A673 (cell line): ENCODE measurements at regions not wholly inside any gene's neighbourhood (a gene's known extent, or its start where the extent isn't known, plus 50 kb on each side); places are given as distances from the start of the nearest gene placed in this dataset.

ENCODE experiments used
- CTCF ChIP-seq: fragments of 300-800, 200-600 bp; sonication (generic); conservative IDR thresholded peaks from 2 replicates; pipeline ENCODE4 v1.5.1; 2017; ENCODE audit warnings: low read depth, mild to moderate bottlenecking, antibody characterized with exemption, low read length, moderate library complexity, mixed read lengths
- EZH2 ChIP-seq: fragments of 200-600 bp; sonication (generic); IDR thresholded peaks from 2 replicates; pipeline ENCODE4 v1.6.1; 2017; ENCODE audit warnings: borderline replicate concordance, low read depth, mild to moderate bottlenecking, mixed read lengths, antibody characterized with exemption, low read length; ENCODE audit not compliant: poor library complexity, severe bottlenecking

DNA sequence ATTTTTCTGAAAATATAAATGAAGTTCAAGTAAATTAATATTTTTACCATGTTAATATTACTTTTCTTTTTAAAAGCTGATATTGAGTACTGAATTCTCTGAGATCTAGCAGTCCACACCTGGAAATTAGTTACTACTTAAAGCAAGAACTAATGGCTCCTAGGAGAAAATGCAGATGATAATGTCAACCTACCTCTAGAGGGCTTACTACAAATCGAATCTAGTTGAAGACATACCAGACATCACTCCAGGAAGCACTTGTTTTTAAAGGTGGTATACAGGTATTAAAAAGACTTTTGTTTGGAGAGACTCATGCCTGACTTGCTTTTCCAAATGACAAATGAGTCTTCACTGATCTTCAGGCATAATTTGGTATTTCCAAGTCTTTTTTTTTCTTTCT is 516.4 kb upstream of the BOD1L1 start:
- TF ChIP-seq CTCF (0 out of 2 replicates have a peak, but pooled peaks have one; percentile 33), EZH2 (no peak)
